ENCODE measurements at regions not wholly inside any gene's neighbourhood (a gene's known extent, or its start where the extent isn't known, plus 50 kb on each side); places are given as distances from the start of the nearest gene placed in this dataset.

- TF ChIP-seq EP300 (IDR thresholded peaks at IDR 0.05) (no peak), CTCF (IDR thresholded peaks at IDR 0.05) (no peak), POLR2A (IDR thresholded peaks at IDR 0.05) (no peak)
Measured at GRCh38 chr21:25453524-25453923, 153.8 kb downstream of the MRPL39 start.
